GM21515 (cell line): ENCODE measurements at regions not wholly inside any gene's neighbourhood (a gene's known extent, or its start where the extent isn't known, plus 50 kb on each side); places are given as distances from the start of the nearest gene placed in this dataset.

Source experiments
- ATAC-seq: cut with Tn5 transposase; IDR thresholded peaks from one replicate; pipeline ENCODE4 v1.9.1; 2021; ENCODE audit not compliant: unreplicated experiment

- no peak for ATAC-seq
Measured at GRCh38 chr11:24311974-24312373, 184.9 kb upstream of the LUZP2 start.

GRCh38 chr11:24312464-24313238 is 184.2 kb upstream of the LUZP2 start:
- no peak for ATAC-seq

- no peak for ATAC-seq
Measured at GRCh38 chr11:24321229-24321628, 175.6 kb upstream of the LUZP2 start.

- ATAC-seq = no peak
Measured at GRCh38 chr11:24324211-24324610, 172.6 kb upstream of the LUZP2 start.

GRCh38 chr11:24344222-24344621 is 152.6 kb upstream of the LUZP2 start:
- ATAC-seq = no peak

GRCh38 chr11:24348908-24349307 is 147.9 kb upstream of the LUZP2 start:
- ATAC-seq = no peak

- ATAC-seq = no peak
Measured at GRCh38 chr11:24351179-24351578, 145.7 kb upstream of the LUZP2 start.

GRCh38 chr11:24356501-24356900 is 140.4 kb upstream of the LUZP2 start:
- no peak for ATAC-seq

GRCh38 chr11:24357620-24358410 is 139.0 kb upstream of the LUZP2 start:
- no peak for ATAC-seq

- no peak for ATAC-seq
Measured at GRCh38 chr11:24372491-24372890, 124.4 kb upstream of the LUZP2 start.

- ATAC-seq = no peak
Measured at GRCh38 chr11:24373516-24373915, 123.3 kb upstream of the LUZP2 start.

GRCh38 chr11:24375351-24375750 is 121.5 kb upstream of the LUZP2 start:
- no peak for ATAC-seq

- ATAC-seq = no peak
Measured at GRCh38 chr11:24375931-24376330, 120.9 kb upstream of the LUZP2 start.

- ATAC-seq = no peak
Measured at GRCh38 chr11:24383137-24383536, 113.7 kb upstream of the LUZP2 start.

- no peak for ATAC-seq
Measured at GRCh38 chr11:24384240-24384639, 112.6 kb upstream of the LUZP2 start.

GRCh38 chr11:24386546-24387397 is 110.1 kb upstream of the LUZP2 start:
- ATAC-seq = no peak

GRCh38 chr11:24389575-24389974 is 107.3 kb upstream of the LUZP2 start:
- ATAC-seq = no peak

- ATAC-seq = no peak
Measured at GRCh38 chr11:24390016-24390415, 106.8 kb upstream of the LUZP2 start.

- no peak for ATAC-seq
Measured at GRCh38 chr11:24390762-24391161, 106.1 kb upstream of the LUZP2 start.

- ATAC-seq = no peak
Measured at GRCh38 chr11:24391167-24391566, 105.7 kb upstream of the LUZP2 start.

GRCh38 chr11:24400059-24400665 is 96.7 kb upstream of the LUZP2 start:
- ATAC-seq = no peak
